ENCODE measurements at regions not wholly inside any gene's neighbourhood (a gene's known extent, or its start where the extent isn't known, plus 50 kb on each side); places are given as distances from the start of the nearest gene placed in this dataset.

- no peaks in the 10 kb centered on the region for H3K36me3 ChIP-seq
These were observed 189.3 kb downstream of the MIAT start for GRCh38 chr22:26846645-26847044.

GRCh38 chr22:26847046-26847445 lies 189.7 kb downstream of the MIAT start:
- intact Hi-C loops (cut with DNase I) = no loop called here
- WGBS, 2 donors = 51 to 52% methylated on average over 5 of the region's 5 CpGs
- H3K4me3 ChIP-seq (replicated peaks in 1 of 3) = no peak overlapping the region
- no peaks in the 10 kb centered on the region for H3K27me3 ChIP-seq
- no peak for DNase-seq
- TF ChIP-seq CTCF (IDR thresholded peaks at IDR 0.05) (no peak), POLR2A (IDR thresholded peaks at IDR 0.05) (no peak)
- no peaks in the 10 kb centered on the region for H3K36me3 ChIP-seq
- peaks cover 0 to 2% of the 10 kb centered on the region in 2 donors for H3K4me1 ChIP-seq
- no peak overlapping the region for H3K27ac ChIP-seq
- H3K9me3 ChIP-seq = no peaks in the 10 kb centered on the region

More at GRCh38 chr22:26846645-26847044, 189.3 kb downstream of the MIAT start:
- DNase-seq = no peak
- no peaks in the 10 kb centered on the region for H3K9me3 ChIP-seq
- H3K4me3 ChIP-seq (replicated peaks in 1 of 3) = no peak overlapping the region
- 90 to 94% methylated on average over 2 of the region's 2 CpGs for WGBS, 2 donors
- TF ChIP-seq POLR2A (IDR thresholded peaks at IDR 0.05) (no peak), CTCF (IDR thresholded peaks at IDR 0.05) (no peak)
- H3K27me3 ChIP-seq = no peaks in the 10 kb centered on the region
- intact Hi-C loops (cut with DNase I) = no loop called here
- H3K27ac ChIP-seq = no peak overlapping the region
- peaks cover 0 to under 1% of the 10 kb centered on the region in 2 donors for H3K4me1 ChIP-seq

- intact Hi-C loops (cut with DNase I) = no loop called here
- no peak overlapping the region for H3K27ac ChIP-seq
- H3K9me3 ChIP-seq = no peaks in the 10 kb centered on the region
- TF ChIP-seq CTCF (IDR thresholded peaks at IDR 0.05) (no peak), POLR2A (IDR thresholded peaks at IDR 0.05) (no peak)
- peaks cover 0 to 2% of the 10 kb centered on the region in 2 donors for H3K4me1 ChIP-seq
- no peak for DNase-seq
- 83 to 87% methylated on average over 2 of the region's 2 CpGs for WGBS, 2 donors
- H3K27me3 ChIP-seq = no peaks in the 10 kb centered on the region
- no peaks in the 10 kb centered on the region for H3K36me3 ChIP-seq
- H3K4me3 ChIP-seq (replicated peaks in 1 of 3) = no peak overlapping the region
These were observed 190.4 kb downstream of the MIAT start for GRCh38 chr22:26847816-26848215.

GRCh38 chr22:26848244-26848920 lies 191.0 kb downstream of the MIAT start:
- H3K4me1 ChIP-seq = peaks cover 0 to 2% of the 10 kb centered on the region in 2 donors
- WGBS, 2 donors = 79 to 82% methylated on average over 9 of the region's 9 CpGs
- TF ChIP-seq CTCF (IDR thresholded peaks at IDR 0.05) = no peak
- no peak for TF ChIP-seq POLR2A (IDR thresholded peaks at IDR 0.05)
- no peaks in the 10 kb centered on the region for H3K9me3 ChIP-seq
- no peak overlapping the region for H3K4me3 ChIP-seq (replicated peaks in 1 of 3)
- no peak overlapping the region for H3K27ac ChIP-seq
- H3K27me3 ChIP-seq = no peaks in the 10 kb centered on the region
- DNase-seq = no peak
- intact Hi-C loops (cut with DNase I) = no loop called here
- no peaks in the 10 kb centered on the region for H3K36me3 ChIP-seq

GRCh38 chr22:26849575-26849974 lies 192.2 kb downstream of the MIAT start:
- TF ChIP-seq POLR2A (IDR thresholded peaks at IDR 0.05) (no peak), CTCF (IDR thresholded peaks at IDR 0.05) (no peak)
- Histone ChIP-seq H3K9me3 (no peaks in the 10 kb centered on the region), H3K27ac (no peak overlapping the region), H3K4me3 (replicated peaks in 1 of 3) (no peak overlapping the region), H3K4me1 (peaks cover 0 to 2% of the 10 kb centered on the region in 2 donors), H3K36me3 (no peaks in the 10 kb centered on the region), H3K27me3 (no peaks in the 10 kb centered on the region)
- DNase-seq = no peak
- whole genome bisulfite sequencing, 2 donors = 90 to 94% methylated on average over 4 of the region's 4 CpGs
- intact Hi-C loops (cut with DNase I) = no loop called here
